ENCODE measurements at regions not wholly inside any gene's neighbourhood (a gene's known extent, or its start where the extent isn't known, plus 50 kb on each side); places are given as distances from the start of the nearest gene placed in this dataset.
"Not testable (repeated sequence)": the region's sequence is repeated elsewhere in the genome, so short reads cannot be mapped to it uniquely, and the experiment has no call there.

GRCh38 chr20:53856300-53857295 lies 213.8 kb downstream of the BCAS1 start:
- DNase-seq, result peak in 1 of 4 experiments; percentile 40

- peak; percentile 47 to 87 (median 68) for DNase-seq
These were observed 214.7 kb downstream of the BCAS1 start for GRCh38 chr20:53855733-53856132.

- DNase-seq, result not testable (repeated sequence)
These were observed 215.8 kb downstream of the BCAS1 start for GRCh38 chr20:53854609-53854926.

GRCh38 chr20:53853111-53853713 lies 217.2 kb downstream of the BCAS1 start:
- DNase-seq, result peak in 3 of 4 experiments; percentile 45 to 48 (median 46)

- no peak for DNase-seq
These were observed 217.7 kb downstream of the BCAS1 start for GRCh38 chr20:53852691-53853090.

- DNase-seq, result no peak
These were observed 218.4 kb downstream of the BCAS1 start for GRCh38 chr20:53852014-53852413.

- peak in 2 of 4 experiments; percentile 41 to 53 for DNase-seq
These were observed 220.1 kb downstream of the BCAS1 start for GRCh38 chr20:53850319-53850718.

GRCh38 chr20:53849471-53850059 lies 220.8 kb downstream of the BCAS1 start:
- no peak for DNase-seq

GRCh38 chr20:53848304-53848703 lies 222.1 kb downstream of the BCAS1 start:
- no peak for DNase-seq

- DNase-seq, result peak; percentile 36 to 81 (median 60)
These were observed 222.6 kb downstream of the BCAS1 start for GRCh38 chr20:53847837-53848170.

- DNase-seq, result peak; percentile 60 to 87 (median 73)
These were observed 223.1 kb downstream of the BCAS1 start for GRCh38 chr20:53847139-53847836.

GRCh38 chr20:53846640-53847039 lies 223.8 kb downstream of the BCAS1 start:
- no peak for DNase-seq

- no peak for DNase-seq
These were observed 224.4 kb downstream of the BCAS1 start for GRCh38 chr20:53845980-53846379.

- DNase-seq, result peak in 1 of 4 experiments; percentile 35
These were observed 226.1 kb downstream of the BCAS1 start for GRCh38 chr20:53844259-53844658.

GRCh38 chr20:53843645-53844044 lies 226.7 kb downstream of the BCAS1 start:
- DNase-seq, result no peak

GRCh38 chr20:53842301-53843099 lies 227.9 kb downstream of the BCAS1 start:
- DNase-seq, result no peak

- DNase-seq, result no peak
These were observed 228.7 kb downstream of the BCAS1 start for GRCh38 chr20:53841741-53842140.

- DNase-seq, result no peak
These were observed 229.9 kb downstream of the BCAS1 start for GRCh38 chr20:53840532-53840931.

GRCh38 chr20:53839423-53840176 lies 230.8 kb downstream of the BCAS1 start:
- DNase-seq, result peak; percentile 42 to 72 (median 67)

- no peak for DNase-seq
These were observed 232.0 kb downstream of the BCAS1 start for GRCh38 chr20:53838311-53838868.

All from suppressor macrophage (primary cell).